T-helper 2 cell (primary cell): ENCODE measurements at regions not wholly inside any gene's neighbourhood (a gene's known extent, or its start where the extent isn't known, plus 50 kb on each side); places are given as distances from the start of the nearest gene placed in this dataset.
"Not testable (repeated sequence)": the region's sequence is repeated elsewhere in the genome, so short reads cannot be mapped to it uniquely, and the experiment has no call there.

Experiments used
- DNase-seq, 5 experiments: peaks; one replicate each; pipeline versions ENCODE4 v3.0.0 to v3.0.0-alpha.2; 2012 to 2022

DNA sequence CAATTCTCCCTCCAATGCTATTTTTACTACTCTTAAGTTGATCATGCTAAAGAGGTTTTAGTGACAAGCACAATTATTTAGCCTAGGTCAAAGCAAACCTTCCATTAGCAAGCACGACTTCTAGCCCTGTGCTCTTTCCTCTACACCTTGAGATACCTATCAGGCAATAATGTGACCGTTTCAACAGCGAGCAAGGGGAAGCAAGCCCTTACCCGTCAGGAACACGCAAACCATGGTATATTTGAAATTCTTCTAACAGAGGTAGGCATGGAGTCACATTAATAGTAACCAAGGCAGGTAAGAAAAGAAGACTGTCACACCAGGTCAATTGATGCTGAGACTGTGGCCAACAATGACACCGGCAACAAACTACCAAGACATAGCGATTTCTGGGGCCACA lies 68.9 kb upstream of the VGLL4 start:
- DNase-seq: no peak

- no peak for DNase-seq
These were observed 68.2 kb upstream of the VGLL4 start for GRCh38 chr3:11711876-11712275.

GRCh38 chr3:11709782-11710181 lies 66.1 kb upstream of the VGLL4 start:
- no peak for DNase-seq

DNA sequence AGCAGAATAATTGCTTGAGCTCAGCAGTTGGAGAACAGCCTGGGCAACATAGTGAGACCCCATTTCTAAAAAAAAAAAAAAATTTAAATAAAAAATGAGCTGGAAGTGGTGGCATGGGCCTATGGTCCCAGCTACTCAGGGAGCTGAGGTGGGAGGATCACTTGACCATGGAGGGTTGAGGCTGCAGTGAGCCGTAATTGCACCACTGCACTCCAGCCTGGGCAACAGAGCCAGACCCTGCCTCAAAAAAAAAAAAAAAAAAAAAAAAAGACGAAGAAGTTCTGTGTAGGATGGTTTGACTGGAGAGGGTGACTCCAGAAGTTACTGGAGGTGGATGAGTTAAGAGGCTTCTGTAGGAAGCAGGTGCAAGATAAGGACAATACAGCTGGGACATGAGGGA lies 63.4 kb upstream of the VGLL4 start:
- not testable (repeated sequence) for DNase-seq

GRCh38 chr3:11706604-11707003 lies 62.9 kb upstream of the VGLL4 start:
- no peak for DNase-seq

DNA sequence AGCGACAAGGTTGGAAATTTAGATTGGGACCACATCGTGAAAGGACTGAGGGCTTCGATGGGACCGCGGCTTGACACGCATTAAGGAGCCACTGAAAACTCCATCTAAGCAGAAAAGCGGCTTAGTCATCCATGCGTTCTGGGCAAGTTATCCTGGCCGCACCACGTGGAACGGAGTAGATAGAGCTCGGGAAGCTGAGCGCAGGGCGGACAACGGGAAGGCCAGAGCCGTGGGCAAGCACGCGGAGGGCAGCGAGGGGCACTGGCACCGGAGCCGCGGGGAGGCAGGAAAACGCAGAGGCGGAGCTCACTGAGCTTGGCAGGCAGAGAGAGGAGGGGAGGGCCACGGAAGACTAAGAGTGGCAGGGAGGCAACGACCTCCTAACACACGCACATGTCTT lies 61.3 kb upstream of the VGLL4 start:
- no peak for DNase-seq

- no peak for DNase-seq
These were observed 59.4 kb upstream of the VGLL4 start for GRCh38 chr3:11703146-11703545.

DNA sequence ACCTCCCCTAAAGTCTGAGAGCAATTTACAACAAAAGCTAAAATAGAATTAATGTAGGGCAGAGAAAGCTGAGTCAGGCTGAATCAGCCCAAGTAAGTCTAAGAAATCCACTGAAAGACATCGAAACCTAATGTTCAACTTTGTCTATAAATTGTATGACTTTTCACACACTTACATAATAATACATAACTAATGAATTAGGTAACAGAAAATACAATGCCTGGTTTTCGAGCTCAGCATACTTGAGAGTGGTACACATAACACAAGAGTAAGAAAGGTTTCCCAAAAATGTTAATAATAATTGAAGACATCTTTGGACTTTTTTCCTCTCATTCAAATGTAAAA lies 55.3 kb upstream of the VGLL4 start:
- no peak for DNase-seq

DNA sequence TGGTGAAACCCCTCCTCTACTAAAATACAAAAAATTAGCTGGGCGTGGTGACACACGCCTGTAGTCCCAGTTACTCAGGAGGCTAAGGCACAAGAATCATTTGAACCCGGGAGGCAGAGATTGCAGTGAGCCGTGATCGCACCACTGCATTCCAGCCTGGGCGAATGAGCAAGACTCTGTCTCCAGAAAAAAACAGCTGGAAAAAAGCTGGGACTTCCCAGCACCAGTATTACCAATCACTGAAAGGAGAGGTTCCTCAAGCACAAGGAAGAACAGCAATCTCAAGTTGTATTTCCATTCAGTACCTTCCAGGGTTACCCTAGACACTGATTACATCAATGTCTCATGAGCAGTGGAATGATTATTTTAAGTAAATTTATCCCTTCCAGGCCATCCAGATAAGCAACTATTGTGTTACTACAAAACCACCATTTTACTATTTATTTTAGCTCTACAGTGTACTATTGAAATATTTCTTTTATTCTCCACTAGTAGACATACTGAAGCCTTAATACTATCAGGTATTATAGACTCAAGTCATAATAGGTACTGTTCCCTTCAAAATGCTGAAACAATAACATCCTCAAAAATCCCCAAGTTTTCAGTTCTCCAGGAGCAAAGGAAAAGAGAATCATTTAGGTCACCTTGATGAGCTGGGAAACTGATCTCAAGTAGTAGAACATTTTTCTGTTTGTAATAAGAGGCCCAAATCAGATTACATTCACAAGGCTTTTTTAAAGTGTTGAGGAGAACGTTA lies 54.8 kb upstream of the VGLL4 start:
- no peak for DNase-seq

DNA sequence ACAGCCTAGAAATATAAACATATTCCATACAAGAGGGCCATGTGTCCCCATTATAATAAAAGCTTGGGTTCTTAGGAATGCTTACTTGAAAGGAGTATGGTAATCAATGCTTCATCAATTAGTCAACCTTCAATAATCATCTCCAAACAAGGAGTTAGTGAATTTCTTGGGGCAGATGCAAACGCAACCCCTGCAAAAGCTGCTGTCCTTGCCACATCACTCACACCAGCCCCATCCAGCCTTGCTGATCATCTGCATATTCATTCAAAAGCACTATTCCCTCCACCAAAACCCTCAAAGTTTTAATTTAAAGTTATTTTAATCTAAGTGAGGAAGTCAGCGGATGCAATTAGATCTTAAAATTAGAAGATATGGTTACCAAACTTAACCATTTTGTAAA lies 54.0 kb upstream of the VGLL4 start:
- no peak for DNase-seq

DNA sequence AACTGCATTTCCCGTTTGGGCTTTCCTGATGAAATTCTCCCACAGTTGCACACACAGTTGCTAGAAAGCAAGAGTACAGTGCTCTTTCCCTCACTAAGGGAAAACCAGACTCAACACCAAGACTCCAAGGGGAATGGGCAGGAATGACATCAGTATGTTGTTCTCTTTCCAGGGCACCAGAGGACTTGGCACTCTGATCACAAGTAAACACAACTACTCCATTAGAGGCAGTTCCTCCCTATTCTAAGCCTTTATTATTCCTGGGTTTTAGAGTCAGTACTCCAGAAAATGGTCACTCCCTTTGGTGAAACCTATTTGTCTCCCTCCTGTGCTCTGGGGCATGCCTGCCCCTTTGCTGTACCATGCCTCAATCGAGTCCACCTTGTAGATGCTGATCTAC lies 52.3 kb upstream of the VGLL4 start:
- DNase-seq: no peak
